GM12872 (cell line): ENCODE measurements at regions not wholly inside any gene's neighbourhood (a gene's known extent, or its start where the extent isn't known, plus 50 kb on each side); places are given as distances from the start of the nearest gene placed in this dataset.

ENCODE experiments used
- CTCF ChIP-seq: IDR thresholded peaks from 3 replicates; pipeline ENCODE4 v1.5.1; 2011; ENCODE audit warnings: low read depth, mild to moderate bottlenecking, low read length, moderate library complexity; ENCODE audit not compliant: insufficient read depth

- no peak for TF ChIP-seq CTCF
Measured at GRCh38 chr7:137073571-137074325, 205.3 kb downstream of the CHRM2 start.
